ENCODE measurements at regions not wholly inside any gene's neighbourhood (a gene's known extent, or its start where the extent isn't known, plus 50 kb on each side); places are given as distances from the start of the nearest gene placed in this dataset.
"Not testable (repeated sequence)": the region's sequence is repeated elsewhere in the genome, so short reads cannot be mapped to it uniquely, and the experiment has no call there.

- peak; percentile 53 for DNase-seq (ENCODE audit: low read depth, low spot score)
- no peak overlapping the region for H3K27ac ChIP-seq
Observed at GRCh38 chr5:94028001-94028400, 286.6 kb upstream of the POU5F2 start.

- H3K27ac ChIP-seq: no peak overlapping the region
Observed at GRCh38 chr5:94027145-94027544, 285.7 kb upstream of the POU5F2 start.

GRCh38 chr5:94025788-94026473, 284.5 kb upstream of the POU5F2 start:
- H3K27ac ChIP-seq: no peak overlapping the region
- no peak for DNase-seq (ENCODE audit: low read depth, low spot score)

More at GRCh38 chr5:94027145-94027544, 285.7 kb upstream of the POU5F2 start:
- no peak for DNase-seq (ENCODE audit: low read depth, low spot score)

GRCh38 chr5:94024620-94025019, 283.2 kb upstream of the POU5F2 start:
- DNase-seq (ENCODE audit: low read depth, low spot score): no peak
- H3K27ac ChIP-seq: no peak overlapping the region

GRCh38 chr5:94024101-94024500, 282.7 kb upstream of the POU5F2 start:
- no peak for DNase-seq (ENCODE audit: low read depth, low spot score)
- H3K27ac ChIP-seq: no peak overlapping the region

GRCh38 chr5:94021246-94021645, 279.8 kb upstream of the POU5F2 start:
- peak; percentile 61 for DNase-seq (ENCODE audit: low read depth, low spot score)
- H3K27ac ChIP-seq: peak overlapping the region; percentile 53

GRCh38 chr5:94017579-94017978, 276.2 kb upstream of the POU5F2 start:
- H3K27ac ChIP-seq: no peak overlapping the region
- no peak for DNase-seq (ENCODE audit: low read depth, low spot score)

GRCh38 chr5:94010814-94011213, 269.4 kb upstream of the POU5F2 start:
- no peak for DNase-seq (ENCODE audit: low read depth, low spot score)
- H3K27ac ChIP-seq: no peak overlapping the region

- H3K27ac ChIP-seq: no peak overlapping the region
- DNase-seq (ENCODE audit: low read depth, low spot score): no peak
Observed at GRCh38 chr5:94009161-94009560, 267.8 kb upstream of the POU5F2 start.

GRCh38 chr5:93998951-93999455, 257.6 kb upstream of the POU5F2 start:
- no peak overlapping the region for H3K27ac ChIP-seq
- DNase-seq (ENCODE audit: low read depth, low spot score): no peak

- H3K27ac ChIP-seq: no peak overlapping the region
- no peak for DNase-seq (ENCODE audit: low read depth, low spot score)
Observed at GRCh38 chr5:93997562-93997961, 256.2 kb upstream of the POU5F2 start.

- no peak for DNase-seq (ENCODE audit: low read depth, low spot score)
- no peak overlapping the region for H3K27ac ChIP-seq
Observed at GRCh38 chr5:93995126-93995621, 253.8 kb upstream of the POU5F2 start.

- H3K27ac ChIP-seq: no peak overlapping the region
- no peak for DNase-seq (ENCODE audit: low read depth, low spot score)
Observed at GRCh38 chr5:93993161-93993560, 251.8 kb upstream of the POU5F2 start.

GRCh38 chr5:93990504-93991070, 249.2 kb upstream of the POU5F2 start:
- no peak overlapping the region for H3K27ac ChIP-seq
- DNase-seq (ENCODE audit: low read depth, low spot score): no peak

- H3K27ac ChIP-seq; DNase-seq (ENCODE audit: low read depth, low spot score): not testable (repeated sequence)
Observed at GRCh38 chr5:93985940-93986570, 244.7 kb upstream of the POU5F2 start.

GRCh38 chr5:93978222-93978621, 236.8 kb upstream of the POU5F2 start:
- H3K27ac ChIP-seq: no peak overlapping the region
- no peak for DNase-seq (ENCODE audit: low read depth, low spot score)

- no peak overlapping the region for H3K27ac ChIP-seq
- no peak for DNase-seq (ENCODE audit: low read depth, low spot score)
Observed at GRCh38 chr5:93967923-93968322, 226.5 kb upstream of the POU5F2 start.

- no peak overlapping the region for H3K27ac ChIP-seq
- no peak for DNase-seq (ENCODE audit: low read depth, low spot score)
Observed at GRCh38 chr5:93964421-93964820, 223.0 kb upstream of the POU5F2 start.

GRCh38 chr5:93960042-93960441, 218.6 kb upstream of the POU5F2 start:
- no peak overlapping the region for H3K27ac ChIP-seq

GRCh38 chr5:93956006-93956405, 214.6 kb upstream of the POU5F2 start:
- no peak overlapping the region for H3K27ac ChIP-seq

More at GRCh38 chr5:93960042-93960441, 218.6 kb upstream of the POU5F2 start:
- DNase-seq (ENCODE audit: low read depth, low spot score): no peak

GRCh38 chr5:93954421-93955069, 213.1 kb upstream of the POU5F2 start:
- no peak overlapping the region for H3K27ac ChIP-seq
- no peak for DNase-seq (ENCODE audit: low read depth, low spot score)

More at GRCh38 chr5:93956006-93956405, 214.6 kb upstream of the POU5F2 start:
- no peak for DNase-seq (ENCODE audit: low read depth, low spot score)
